PFSK-1 (cell line): ENCODE measurements at regions not wholly inside any gene's neighbourhood (a gene's known extent, or its start where the extent isn't known, plus 50 kb on each side); places are given as distances from the start of the nearest gene placed in this dataset.

Experiments
- FOXP2 ChIP-seq: optimal IDR thresholded peaks from 2 replicates; pipeline ENCODE3; 2011; ENCODE audit warnings: borderline replicate concordance, control low read depth, inconsistent platforms; ENCODE audit not compliant: insufficient read depth; ENCODE audit errors: extremely low read length, extremely low read depth
- POLR2AphosphoS5 ChIP-seq: IDR thresholded peaks from 2 replicates; pipeline ENCODE4 v1.6.1; 2012; ENCODE audit warnings: low read depth, mild to moderate bottlenecking, control low read depth, low read length, moderate library complexity
- SIN3A ChIP-seq: IDR thresholded peaks from 2 replicates; pipeline ENCODE4 v1.6.1; 2012; ENCODE audit warnings: mild to moderate bottlenecking, low read length, moderate library complexity, borderline replicate concordance; ENCODE audit not compliant: insufficient read depth
- TAF1 ChIP-seq: IDR thresholded peaks from 2 replicates; pipeline ENCODE4 v1.6.1; 2012; ENCODE audit warnings: low read length, control low read depth, borderline replicate concordance; ENCODE audit not compliant: insufficient read depth
- TF ChIP-seq, protein P1 (sequence below), 2 experiments: IDR thresholded peaks; 2 replicates each; pipeline versions ENCODE4 v1.6.1 to v1.8.0; 2011 to 2012; ENCODE audit warnings: low read depth in 2 of 2, low read length in 2 of 2, control low read depth in 1 of 2, inconsistent platforms in 1 of 2, mild to moderate bottlenecking in 1 of 2, moderate library complexity in 1 of 2; ENCODE audit not compliant: insufficient read depth in 1 of 2

DNA sequence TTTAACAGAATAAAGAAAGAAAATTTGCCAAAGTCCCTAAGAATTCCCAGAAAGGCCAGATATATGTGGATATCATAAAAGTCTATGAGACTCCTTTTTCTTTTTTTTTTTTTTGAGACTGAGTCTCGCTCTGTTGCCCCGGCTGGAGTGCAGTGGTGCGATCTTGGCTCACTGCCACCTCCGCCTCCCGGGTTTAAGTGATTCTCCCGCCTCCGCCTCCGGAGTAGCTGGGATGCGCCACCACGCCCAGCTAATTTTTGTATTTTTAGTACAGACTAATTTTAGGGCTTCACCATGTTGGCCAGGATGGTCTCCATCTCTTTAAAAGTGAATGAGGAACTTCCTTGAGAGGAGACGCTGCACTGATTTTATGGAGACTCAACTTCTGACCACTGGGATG is 335.2 kb downstream of the FBXO15 start:
- TF ChIP-seq, protein P1, sequence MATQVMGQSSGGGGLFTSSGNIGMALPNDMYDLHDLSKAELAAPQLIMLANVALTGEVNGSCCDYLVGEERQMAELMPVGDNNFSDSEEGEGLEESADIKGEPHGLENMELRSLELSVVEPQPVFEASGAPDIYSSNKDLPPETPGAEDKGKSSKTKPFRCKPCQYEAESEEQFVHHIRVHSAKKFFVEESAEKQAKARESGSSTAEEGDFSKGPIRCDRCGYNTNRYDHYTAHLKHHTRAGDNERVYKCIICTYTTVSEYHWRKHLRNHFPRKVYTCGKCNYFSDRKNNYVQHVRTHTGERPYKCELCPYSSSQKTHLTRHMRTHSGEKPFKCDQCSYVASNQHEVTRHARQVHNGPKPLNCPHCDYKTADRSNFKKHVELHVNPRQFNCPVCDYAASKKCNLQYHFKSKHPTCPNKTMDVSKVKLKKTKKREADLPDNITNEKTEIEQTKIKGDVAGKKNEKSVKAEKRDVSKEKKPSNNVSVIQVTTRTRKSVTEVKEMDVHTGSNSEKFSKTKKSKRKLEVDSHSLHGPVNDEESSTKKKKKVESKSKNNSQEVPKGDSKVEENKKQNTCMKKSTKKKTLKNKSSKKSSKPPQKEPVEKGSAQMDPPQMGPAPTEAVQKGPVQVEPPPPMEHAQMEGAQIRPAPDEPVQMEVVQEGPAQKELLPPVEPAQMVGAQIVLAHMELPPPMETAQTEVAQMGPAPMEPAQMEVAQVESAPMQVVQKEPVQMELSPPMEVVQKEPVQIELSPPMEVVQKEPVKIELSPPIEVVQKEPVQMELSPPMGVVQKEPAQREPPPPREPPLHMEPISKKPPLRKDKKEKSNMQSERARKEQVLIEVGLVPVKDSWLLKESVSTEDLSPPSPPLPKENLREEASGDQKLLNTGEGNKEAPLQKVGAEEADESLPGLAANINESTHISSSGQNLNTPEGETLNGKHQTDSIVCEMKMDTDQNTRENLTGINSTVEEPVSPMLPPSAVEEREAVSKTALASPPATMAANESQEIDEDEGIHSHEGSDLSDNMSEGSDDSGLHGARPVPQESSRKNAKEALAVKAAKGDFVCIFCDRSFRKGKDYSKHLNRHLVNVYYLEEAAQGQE (IDR thresholded peaks at IDR 0.05; ENCODE audit: insufficient read depth in 1 of 2, low read depth in 2 of 2, low read length in 2 of 2), result no peak
- TF ChIP-seq FOXP2 (no peak), TAF1 (no peak), POLR2AphosphoS5 (no peak), SIN3A (no peak)

DNA sequence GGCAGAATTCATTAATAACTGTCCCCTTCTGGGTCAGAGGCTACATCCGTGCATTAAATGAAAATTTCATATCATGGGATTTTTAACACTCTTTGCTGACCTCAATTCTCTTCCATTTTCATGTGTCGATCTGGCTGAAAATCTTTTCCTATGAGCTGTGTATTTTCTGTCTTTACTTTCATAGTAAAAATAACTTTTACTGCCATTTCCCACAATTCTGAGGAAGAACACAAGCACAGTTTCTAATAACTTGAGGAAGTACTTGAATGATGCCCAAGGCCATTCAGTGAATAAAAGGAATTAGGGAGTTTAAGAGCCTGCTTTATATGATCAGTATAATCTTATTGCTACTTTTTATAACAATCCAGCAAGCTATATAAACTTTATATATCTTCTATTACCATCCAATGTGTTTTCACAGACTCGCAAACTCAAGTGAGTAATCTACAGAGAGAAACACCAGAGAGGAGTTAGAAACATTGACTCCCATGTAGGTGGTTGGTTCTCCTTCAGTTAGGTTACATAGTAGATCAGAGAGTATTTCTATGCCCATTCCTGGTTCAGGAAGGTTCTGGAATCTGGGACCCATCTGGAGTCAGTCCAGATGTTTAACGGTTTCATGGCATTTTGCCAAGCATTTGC is 340.0 kb downstream of the FBXO15 start:
- TF ChIP-seq SIN3A, result no peak
- TF ChIP-seq TAF1, result no peak
- TF ChIP-seq, protein P1 (IDR thresholded peaks at IDR 0.05; ENCODE audit: insufficient read depth in 1 of 2, low read depth in 2 of 2, low read length in 2 of 2), result no peak
- TF ChIP-seq POLR2AphosphoS5, result no peak
- no peak for TF ChIP-seq FOXP2

DNA sequence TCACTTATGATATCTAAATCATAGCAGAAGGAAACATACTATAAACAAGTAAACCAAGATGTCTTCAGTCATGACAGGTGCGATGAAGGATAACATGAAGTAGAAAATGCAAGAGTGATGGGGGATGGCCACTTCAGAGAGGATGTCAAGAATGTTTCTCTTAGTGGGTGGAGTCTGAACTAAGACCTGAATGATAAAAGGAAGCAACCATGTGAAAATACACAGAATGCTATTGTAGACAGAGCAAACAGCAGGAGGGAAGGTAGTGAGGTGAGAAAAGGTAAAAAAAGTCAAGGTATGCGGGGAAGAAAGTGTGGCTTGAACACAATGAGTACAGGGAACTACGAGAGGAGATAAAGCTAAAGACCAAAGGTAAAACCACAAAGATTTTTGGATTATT is 341.6 kb downstream of the FBXO15 start:
- TF ChIP-seq, protein P1 (IDR thresholded peaks at IDR 0.05; ENCODE audit: insufficient read depth in 1 of 2, low read depth in 2 of 2, low read length in 2 of 2), result no peak
- TF ChIP-seq SIN3A (no peak), TAF1 (no peak), FOXP2 (no peak), POLR2AphosphoS5 (no peak)

DNA sequence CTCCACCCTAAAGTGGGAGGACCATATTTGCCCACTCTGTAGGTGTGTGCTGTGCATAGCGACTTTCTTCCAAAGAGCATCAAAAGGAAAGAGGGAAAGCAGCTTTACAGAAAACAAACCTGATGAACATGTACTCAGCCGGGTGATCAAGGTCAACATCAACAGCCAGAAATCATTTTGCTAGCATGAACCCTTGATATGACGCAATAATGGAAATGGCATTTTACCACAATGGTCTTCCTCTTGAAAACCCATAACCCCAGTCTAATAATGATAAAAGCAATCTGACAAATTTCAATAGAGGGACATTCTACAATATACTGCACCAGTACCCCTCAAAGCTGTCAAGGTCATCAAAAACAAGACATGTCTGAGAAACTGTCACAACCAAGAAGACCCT is 350.2 kb downstream of the FBXO15 start:
- TF ChIP-seq, protein P1 (IDR thresholded peaks at IDR 0.05; ENCODE audit: insufficient read depth in 1 of 2, low read depth in 2 of 2, low read length in 2 of 2), result no peak
- TF ChIP-seq POLR2AphosphoS5 (no peak), FOXP2 (no peak), TAF1 (no peak), SIN3A (no peak)

DNA sequence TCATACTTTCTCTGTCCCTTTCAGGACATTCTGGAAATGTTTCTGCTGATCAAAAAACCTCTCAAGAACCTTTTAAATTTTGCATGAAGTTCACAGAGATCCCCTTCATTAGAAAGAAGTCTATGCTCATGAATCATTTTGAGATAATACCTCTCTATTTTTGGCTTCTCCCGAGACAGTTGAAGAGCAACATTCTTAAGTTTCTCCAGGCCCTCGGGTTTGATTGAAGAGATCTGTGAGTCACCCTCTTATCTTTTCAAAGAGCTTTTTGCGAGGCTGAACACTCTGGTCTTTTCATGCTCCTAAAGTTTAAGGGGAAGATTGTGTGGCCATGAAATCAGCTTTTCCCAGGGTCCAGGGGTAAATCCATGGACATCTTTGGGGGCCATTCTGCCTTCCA is 354.2 kb downstream of the FBXO15 start:
- TF ChIP-seq TAF1, result no peak
- TF ChIP-seq FOXP2, result no peak
- TF ChIP-seq POLR2AphosphoS5, result no peak
- TF ChIP-seq, protein P1 (IDR thresholded peaks at IDR 0.05; ENCODE audit: insufficient read depth in 1 of 2, low read depth in 2 of 2, low read length in 2 of 2), result no peak
- no peak for TF ChIP-seq SIN3A
